GM18507 (cell line): ENCODE measurements at regions not wholly inside any gene's neighbourhood (a gene's known extent, or its start where the extent isn't known, plus 50 kb on each side); places are given as distances from the start of the nearest gene placed in this dataset.
"Not testable (repeated sequence)": the region's sequence is repeated elsewhere in the genome, so short reads cannot be mapped to it uniquely, and the experiment has no call there.

Source experiments
- DNase-seq: peaks from one replicate; pipeline ENCODE4 v3.0.0; 2011; ENCODE audit warnings: low read depth; ENCODE audit not compliant: insufficient read length; ENCODE audit errors: extremely low spot score
- FAIRE-seq: peaks from 2 replicates; lab custom pipeline; 2011; peaks lifted over from hg19 to GRCh38; lab: Jason Lieb, UNC

GRCh38 chr14:99995700-99996356, 69.4 kb upstream of the EVL start:
- FAIRE-seq (peak; percentile 97), DNase-seq (peak; percentile 60)

- FAIRE-seq (no peak), DNase-seq (no peak)
These were observed 68.2 kb upstream of the EVL start for GRCh38 chr14:99996951-99997571.

- not testable (repeated sequence) for FAIRE-seq, DNase-seq
These were observed 64.8 kb upstream of the EVL start for GRCh38 chr14:100000398-100000797.

- FAIRE-seq (no peak), DNase-seq (no peak)
These were observed 60.8 kb upstream of the EVL start for GRCh38 chr14:100004392-100004791.

GRCh38 chr14:100007254-100007653, 58.0 kb upstream of the EVL start:
- FAIRE-seq (no peak), DNase-seq (no peak)

- not testable (repeated sequence) for FAIRE-seq, DNase-seq
These were observed 55.4 kb upstream of the EVL start for GRCh38 chr14:100009802-100010201.

- FAIRE-seq: no peak
- no peak for DNase-seq
These were observed 54.5 kb upstream of the EVL start for GRCh38 chr14:100010679-100011078.

- no peak for FAIRE-seq
- DNase-seq: no peak
These were observed 53.4 kb upstream of the EVL start for GRCh38 chr14:100011628-100012325.

- no peak for DNase-seq
- no peak for FAIRE-seq
These were observed 52.5 kb upstream of the EVL start for GRCh38 chr14:100012478-100013327.

GRCh38 chr14:100015251-100015655, 50.0 kb upstream of the EVL start:
- FAIRE-seq (no peak), DNase-seq (peak; percentile 22)
